ENCODE measurements at regions not wholly inside any gene's neighbourhood (a gene's known extent, or its start where the extent isn't known, plus 50 kb on each side); places are given as distances from the start of the nearest gene placed in this dataset.

- H3K4me1 Mint-ChIP-seq, result no peaks in the 10 kb centered on the region
- H3K36me3 Mint-ChIP-seq (ENCODE audit: low read depth), result no peaks in the 10 kb centered on the region
- TF ChIP-seq CTCF (IDR thresholded peaks at IDR 0.05; ENCODE audit: unreplicated experiment in 3 of 3), result no peak
- H3K9me3 Mint-ChIP-seq, result no peaks in the 10 kb centered on the region
- H3K4me3 Mint-ChIP-seq, result no peak overlapping the region
- H3K27me3 Mint-ChIP-seq (ENCODE audit: low read depth), result peaks cover 50% of the 10 kb centered on the region
- H3K27ac Mint-ChIP-seq, result no peak overlapping the region
Measured at GRCh38 chr4:1564535-1565375, 119.4 kb downstream of the FAM53A start.

- no peaks in the 10 kb centered on the region for H3K36me3 Mint-ChIP-seq (ENCODE audit: low read depth)
- no peaks in the 10 kb centered on the region for H3K4me1 Mint-ChIP-seq
- H3K4me3 Mint-ChIP-seq, result no peak overlapping the region
- H3K27ac Mint-ChIP-seq, result no peak overlapping the region
- peaks cover 52% of the 10 kb centered on the region for H3K27me3 Mint-ChIP-seq (ENCODE audit: low read depth)
- TF ChIP-seq CTCF (IDR thresholded peaks at IDR 0.05; ENCODE audit: unreplicated experiment in 3 of 3), result no peak
- no peaks in the 10 kb centered on the region for H3K9me3 Mint-ChIP-seq
Measured at GRCh38 chr4:1563768-1564485, 120.2 kb downstream of the FAM53A start.

GRCh38 chr4:1563241-1563640 is 120.9 kb downstream of the FAM53A start:
- H3K27ac Mint-ChIP-seq, result no peak overlapping the region
- H3K9me3 Mint-ChIP-seq, result no peaks in the 10 kb centered on the region
- H3K4me3 Mint-ChIP-seq, result no peak overlapping the region
- no peaks in the 10 kb centered on the region for H3K4me1 Mint-ChIP-seq
- TF ChIP-seq CTCF (IDR thresholded peaks at IDR 0.05; ENCODE audit: unreplicated experiment in 3 of 3), result no peak
- peaks cover 58% of the 10 kb centered on the region for H3K27me3 Mint-ChIP-seq (ENCODE audit: low read depth)
- no peaks in the 10 kb centered on the region for H3K36me3 Mint-ChIP-seq (ENCODE audit: low read depth)

- H3K27ac Mint-ChIP-seq, result no peak overlapping the region
- peaks cover 62% of the 10 kb centered on the region for H3K27me3 Mint-ChIP-seq (ENCODE audit: low read depth)
- no peaks in the 10 kb centered on the region for H3K4me1 Mint-ChIP-seq
- no peaks in the 10 kb centered on the region for H3K9me3 Mint-ChIP-seq
- no peaks in the 10 kb centered on the region for H3K36me3 Mint-ChIP-seq (ENCODE audit: low read depth)
- H3K4me3 Mint-ChIP-seq, result no peak overlapping the region
- TF ChIP-seq CTCF (IDR thresholded peaks at IDR 0.05; ENCODE audit: unreplicated experiment in 3 of 3), result no peak
Measured at GRCh38 chr4:1562771-1563170, 121.3 kb downstream of the FAM53A start.

GRCh38 chr4:1562371-1562770 is 121.7 kb downstream of the FAM53A start:
- no peak for TF ChIP-seq CTCF (IDR thresholded peaks at IDR 0.05; ENCODE audit: unreplicated experiment in 3 of 3)
- H3K27ac Mint-ChIP-seq, result no peak overlapping the region
- peaks cover 66% of the 10 kb centered on the region for H3K27me3 Mint-ChIP-seq (ENCODE audit: low read depth)
- H3K9me3 Mint-ChIP-seq, result no peaks in the 10 kb centered on the region
- H3K4me1 Mint-ChIP-seq, result no peaks in the 10 kb centered on the region
- H3K36me3 Mint-ChIP-seq (ENCODE audit: low read depth), result no peaks in the 10 kb centered on the region
- no peak overlapping the region for H3K4me3 Mint-ChIP-seq

Measured in nephron (organoid).